Transverse colon (tissue), 4 donors: ENCODE measurements at regions not wholly inside any gene's neighbourhood (a gene's known extent, or its start where the extent isn't known, plus 50 kb on each side); places are given as distances from the start of the nearest gene placed in this dataset.

Experiments
- DNase-seq: peaks from one replicate; pipeline ENCODE4 v3.0.0-alpha.2; 2019
- H3K27ac ChIP-seq, 4 donors: fragments of 200-600 bp; sonication (generic); 2 replicates each; pipeline ENCODE4 v1.5.1; 2016 to 2018; ENCODE audit warnings: inconsistent platforms in 4 of 4
- H3K27me3 ChIP-seq: fragments of 200-600 bp; sonication (generic); 2 replicates; pipeline ENCODE4 v1.5.1; 2017; ENCODE audit warnings: inconsistent platforms
- H3K36me3 ChIP-seq, 4 donors: fragments of 200-600 bp; sonication (generic); 2 replicates each; pipeline ENCODE4 v1.5.1; 2017 to 2019; ENCODE audit warnings: inconsistent platforms in 4 of 4
- H3K4me1 ChIP-seq, 4 donors: fragments of 200-600 bp; sonication (generic); 2 replicates each; pipeline ENCODE4 v1.5.1; 2017 to 2020; ENCODE audit warnings: inconsistent platforms in 4 of 4
- H3K4me3 ChIP-seq, 4 donors: fragments of 200-600 bp; sonication (generic); 1 replicate in 1 of 4; 2 replicates in 3 of 4; pipeline versions ENCODE4 v1.5.1 to v1.6.1; 2017 to 2019; ENCODE audit warnings: inconsistent platforms in 4 of 4
- H3K9me3 ChIP-seq, 2 donors: fragments of 200-600 bp; sonication (generic); 2 replicates each; pipeline ENCODE4 v1.5.1; 2017 to 2019; ENCODE audit warnings: inconsistent platforms in 2 of 2
- EP300 ChIP-seq: sonication (generic); formaldehyde crosslinking; IDR thresholded peaks from one replicate; pipeline ENCODE4 v1.6.1; 2017; ENCODE audit warnings: antibody characterized with exemption, low read depth
- POLR2A ChIP-seq: fragments of 450-650 bp; IDR thresholded peaks from one replicate; pipeline ENCODE4 v1.6.1; 2016; ENCODE audit warnings: antibody characterized with exemption, mild to moderate bottlenecking, moderate library complexity
- POLR2AphosphoS5 ChIP-seq, 3 donors: sonication (generic); formaldehyde crosslinking; IDR thresholded peaks; one replicate each; pipeline ENCODE4 v1.6.1; 2016; ENCODE audit warnings: antibody characterized with exemption in 3 of 3
- WGBS, 2 donors: methylation state at CpG; one replicate each; pipeline ENCODE4 v1.1.5; 2018; ENCODE audit warnings: low coverage in 1 of 2; 5-methylcytosine and 5-hydroxymethylcytosine counted together
- in situ Hi-C, 4 donors: fragments of 200-750 bp; cut with MboI; loops; one replicate each; pipeline versions ENCODE4 v1.15.0 to v1.15.1; 2017; ENCODE audit warnings: low sequenced_read_pairs in 3 of 4, low pct_ligation_motif_present in 1 of 4, low pct_unique_long_range_greater_than_20kb in 1 of 4
- intact Hi-C: fragments of 100-400 bp; cut with DNase I; formaldehyde crosslinking; loops from one replicate; pipeline ENCODE4 v1.15.1; 2023; ENCODE audit warnings: low total_unique reads
- TF ChIP-seq, protein P1 (sequence below), 5 experiments: fragments of 200-600 bp in 3 of 5; fragments of 450-650 bp in 2 of 5; sonication (generic) in 3 of 5; IDR thresholded peaks; 1 replicate in 2 of 5; 2 replicates in 3 of 5; pipeline ENCODE4 v1.5.1; 2016 to 2017; ENCODE audit warnings: antibody characterized with exemption in 5 of 5, inconsistent platforms in 3 of 5, mild to moderate bottlenecking in 2 of 5, moderate library complexity in 1 of 5

DNA sequence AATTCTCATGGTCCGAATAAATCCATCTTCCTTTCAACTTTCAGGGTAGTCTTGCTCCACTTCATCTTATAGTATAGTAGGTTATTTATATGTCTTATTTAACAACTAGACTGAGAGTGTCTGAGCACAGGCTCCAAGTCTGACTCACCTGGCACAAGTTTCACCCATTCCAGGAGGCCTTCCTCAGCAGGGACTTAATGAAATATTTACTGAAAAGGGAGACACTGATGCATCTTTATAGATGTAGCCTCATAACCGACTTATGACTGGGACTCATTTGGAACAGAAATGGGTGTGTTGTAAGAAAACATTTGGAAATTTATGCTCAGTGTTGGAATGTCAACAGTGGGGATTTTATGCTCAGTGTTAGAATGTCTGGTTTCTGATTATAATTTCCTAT, 59.9 kb downstream of the CH25H start:
- 67 to 77% methylated on average over 1 to 2 of the region's 2 CpGs for WGBS, 2 donors
- DNase-seq: no peak
- no peak overlapping the region for H3K4me3 ChIP-seq
- no peaks in the 10 kb centered on the region for H3K36me3 ChIP-seq
- H3K4me1 ChIP-seq: no peaks in the 10 kb centered on the region
- H3K9me3 ChIP-seq: no peaks in the 10 kb centered on the region
- no peak overlapping the region for H3K27ac ChIP-seq
- no peaks in the 10 kb centered on the region for H3K27me3 ChIP-seq
- intact Hi-C loops: no loop called here
- TF ChIP-seq POLR2A (no peak), POLR2AphosphoS5 (IDR thresholded peaks at IDR 0.05) (no peak), EP300 (no peak)
- TF ChIP-seq, protein P1, sequence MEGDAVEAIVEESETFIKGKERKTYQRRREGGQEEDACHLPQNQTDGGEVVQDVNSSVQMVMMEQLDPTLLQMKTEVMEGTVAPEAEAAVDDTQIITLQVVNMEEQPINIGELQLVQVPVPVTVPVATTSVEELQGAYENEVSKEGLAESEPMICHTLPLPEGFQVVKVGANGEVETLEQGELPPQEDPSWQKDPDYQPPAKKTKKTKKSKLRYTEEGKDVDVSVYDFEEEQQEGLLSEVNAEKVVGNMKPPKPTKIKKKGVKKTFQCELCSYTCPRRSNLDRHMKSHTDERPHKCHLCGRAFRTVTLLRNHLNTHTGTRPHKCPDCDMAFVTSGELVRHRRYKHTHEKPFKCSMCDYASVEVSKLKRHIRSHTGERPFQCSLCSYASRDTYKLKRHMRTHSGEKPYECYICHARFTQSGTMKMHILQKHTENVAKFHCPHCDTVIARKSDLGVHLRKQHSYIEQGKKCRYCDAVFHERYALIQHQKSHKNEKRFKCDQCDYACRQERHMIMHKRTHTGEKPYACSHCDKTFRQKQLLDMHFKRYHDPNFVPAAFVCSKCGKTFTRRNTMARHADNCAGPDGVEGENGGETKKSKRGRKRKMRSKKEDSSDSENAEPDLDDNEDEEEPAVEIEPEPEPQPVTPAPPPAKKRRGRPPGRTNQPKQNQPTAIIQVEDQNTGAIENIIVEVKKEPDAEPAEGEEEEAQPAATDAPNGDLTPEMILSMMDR (IDR thresholded peaks at IDR 0.05): no peak
- in situ Hi-C loops: no loop called here

DNA sequence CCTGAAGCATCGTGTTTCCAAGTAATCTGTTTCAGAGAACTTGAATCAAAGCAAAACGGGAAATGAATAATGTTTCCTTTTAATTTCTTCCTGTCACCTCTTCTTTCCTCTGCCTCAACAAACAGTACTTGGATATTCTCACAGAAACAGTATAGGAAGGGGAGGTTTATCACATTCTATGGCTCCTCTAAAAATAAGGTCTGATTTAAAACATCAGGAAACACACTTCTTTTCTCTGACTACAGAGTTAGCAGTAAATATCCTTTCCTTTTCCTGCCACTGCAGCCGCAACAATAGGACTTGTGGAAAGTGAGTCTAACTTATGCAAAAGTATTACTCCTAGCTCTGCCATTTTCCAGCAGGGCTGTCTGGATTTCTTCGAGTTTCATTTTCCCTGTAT, 62.3 kb downstream of the CH25H start:
- WGBS, 2 donors: 64 to 69% methylated on average over 2 to 4 of the region's 4 CpGs
- Histone ChIP-seq H3K36me3 (no peaks in the 10 kb centered on the region), H3K4me3 (no peak overlapping the region), H3K27ac (no peak overlapping the region), H3K27me3 (no peaks in the 10 kb centered on the region), H3K9me3 (no peaks in the 10 kb centered on the region), H3K4me1 (no peaks in the 10 kb centered on the region)
- TF ChIP-seq POLR2AphosphoS5 (IDR thresholded peaks at IDR 0.05) (no peak), POLR2A (no peak), EP300 (no peak)
- TF ChIP-seq, protein P1 (IDR thresholded peaks at IDR 0.05): no peak
- in situ Hi-C loops: no loop called here
- intact Hi-C loops: no loop called here
- DNase-seq: no peak

DNA sequence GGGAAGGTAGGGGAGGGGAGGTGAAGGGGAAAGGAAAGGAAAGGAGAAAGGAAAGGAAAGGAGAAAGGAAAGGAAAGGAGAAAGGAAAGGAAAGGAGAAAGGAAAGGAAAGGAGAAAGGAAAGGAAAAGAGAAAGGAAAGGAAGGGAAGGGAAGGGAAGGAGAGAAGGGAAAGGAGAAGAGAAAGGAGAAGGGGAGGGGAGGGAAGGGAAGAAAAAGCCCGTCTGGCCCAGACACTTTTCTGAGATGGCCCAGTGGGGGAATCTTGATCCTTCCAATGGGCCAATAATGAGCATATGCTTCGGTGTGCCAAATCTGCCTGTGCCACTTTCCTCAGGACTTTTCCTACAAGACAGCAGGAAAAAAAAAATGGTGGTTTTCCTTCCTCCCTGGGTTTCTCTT, 64.5 kb downstream of the CH25H start:
- TF ChIP-seq, protein P1 (IDR thresholded peaks at IDR 0.05): no peak
- no peak for TF ChIP-seq POLR2A
- TF ChIP-seq EP300: no peak
- no peak for TF ChIP-seq POLR2AphosphoS5 (IDR thresholded peaks at IDR 0.05)
- in situ Hi-C loops (no loop called here), intact Hi-C loops (no loop called here)
- H3K4me1 ChIP-seq: no peaks in the 10 kb centered on the region
- no peaks in the 10 kb centered on the region for H3K27me3 ChIP-seq
- no peak overlapping the region for H3K27ac ChIP-seq
- H3K4me3 ChIP-seq: no peak overlapping the region
- H3K9me3 ChIP-seq: no peaks in the 10 kb centered on the region
- no peaks in the 10 kb centered on the region for H3K36me3 ChIP-seq
- WGBS, 2 donors: 69 to 81% methylated on average over 2 of the region's 2 CpGs
- no peak for DNase-seq

DNA sequence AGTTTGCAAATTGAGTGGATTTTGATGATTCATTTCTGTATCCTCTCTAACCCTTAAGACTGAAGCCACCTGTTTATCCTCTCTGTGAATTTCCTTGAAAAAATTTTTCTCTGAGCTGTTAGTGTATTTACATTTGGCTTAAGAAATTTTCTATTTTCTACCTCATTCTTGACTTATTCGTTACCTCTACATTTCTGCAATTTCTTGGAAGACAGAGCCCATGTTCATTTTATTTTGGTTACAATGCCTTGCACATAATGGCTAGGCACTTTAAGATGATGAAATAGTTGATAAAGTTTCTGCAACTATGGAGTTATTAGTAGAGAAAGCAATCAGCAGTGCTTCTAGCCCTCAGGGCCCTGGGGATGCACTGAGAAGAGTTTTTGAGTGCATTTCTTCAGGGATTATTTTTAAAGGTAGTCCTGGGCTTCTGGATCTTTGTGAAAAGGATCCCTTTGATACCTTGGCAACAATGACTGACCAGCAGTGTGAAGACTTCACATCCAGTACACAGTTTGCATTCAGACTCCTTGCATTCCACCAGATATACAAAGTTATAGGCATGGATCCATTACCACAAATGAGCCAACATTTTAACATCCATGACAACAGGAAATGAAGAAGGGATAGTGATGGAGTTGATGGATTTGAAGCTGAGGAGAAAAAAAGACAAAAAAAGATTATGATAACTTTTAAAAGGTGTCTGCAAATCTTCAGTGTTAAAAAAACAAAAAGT, 68.2 kb downstream of the CH25H start:
- Histone ChIP-seq H3K9me3 (no peaks in the 10 kb centered on the region), H3K27me3 (no peaks in the 10 kb centered on the region), H3K27ac (no peak overlapping the region), H3K4me3 (no peak overlapping the region), H3K4me1 (no peaks in the 10 kb centered on the region), H3K36me3 (no peaks in the 10 kb centered on the region)
- intact Hi-C loops: no loop called here
- in situ Hi-C loops: no loop called here
- no peak for DNase-seq
- 50 to 57% methylated on average over 1 of the region's 1 CpG for WGBS, 2 donors
- TF ChIP-seq EP300 (no peak), POLR2A (no peak), POLR2AphosphoS5 (IDR thresholded peaks at IDR 0.05) (no peak)
- TF ChIP-seq, protein P1 (IDR thresholded peaks at IDR 0.05): no peak
